Activated CD4-positive, CD25-positive, alpha-beta regulatory T cell treated with anti-CD3 and anti-CD28 coated beads, Interleukin-2, amount 50 U/mL, for 24 hours (primary cell): ENCODE measurements at regions not wholly inside any gene's neighbourhood (a gene's known extent, or its start where the extent isn't known, plus 50 kb on each side); places are given as distances from the start of the nearest gene placed in this dataset.
A peak's percentile ranks its signal among the peaks of the same experiment; 100 is the strongest.

ENCODE experiments used
- ATAC-seq, 2 donors: fragments of 150-1000 bp; cut with Tn5 transposase; one replicate each; pipeline ENCODE4 v1.10.0; 2021; ENCODE audit warnings: mild to moderate bottlenecking in 1 of 2, moderate library complexity in 1 of 2

GRCh38 chr4:13942977-13943376, 315.5 kb upstream of the BOD1L1 start:
- ATAC-seq = no peak

- ATAC-seq = no peak
Observed at GRCh38 chr4:13944095-13944511, 316.6 kb upstream of the BOD1L1 start.

- ATAC-seq = no peak
Observed at GRCh38 chr4:13947921-13948320, 320.4 kb upstream of the BOD1L1 start.

GRCh38 chr4:13950491-13950890, 323.0 kb upstream of the BOD1L1 start:
- no peak for ATAC-seq

GRCh38 chr4:13953083-13953482, 325.6 kb upstream of the BOD1L1 start:
- no peak for ATAC-seq

GRCh38 chr4:13955551-13955950, 328.0 kb upstream of the BOD1L1 start:
- ATAC-seq = no peak

- no peak for ATAC-seq
Observed at GRCh38 chr4:13956947-13957346, 329.4 kb upstream of the BOD1L1 start.

- no peak for ATAC-seq
Observed at GRCh38 chr4:13957871-13958270, 330.3 kb upstream of the BOD1L1 start.

GRCh38 chr4:13963601-13964000, 336.1 kb upstream of the BOD1L1 start:
- ATAC-seq = no peak

- no peak for ATAC-seq
Observed at GRCh38 chr4:13966231-13967195, 339.0 kb upstream of the BOD1L1 start.

GRCh38 chr4:13968723-13969122, 341.2 kb upstream of the BOD1L1 start:
- no peak for ATAC-seq

- no peak for ATAC-seq
Observed at GRCh38 chr4:13970349-13970748, 342.8 kb upstream of the BOD1L1 start.

- ATAC-seq = no peak
Observed at GRCh38 chr4:13977746-13978145, 350.2 kb upstream of the BOD1L1 start.

- ATAC-seq = peak in 1 of 2 donors; percentile 60
Observed at GRCh38 chr4:13980317-13981310, 353.1 kb upstream of the BOD1L1 start.

GRCh38 chr4:13981499-13981898, 354.0 kb upstream of the BOD1L1 start:
- no peak for ATAC-seq

- no peak for ATAC-seq
Observed at GRCh38 chr4:13982010-13982409, 354.5 kb upstream of the BOD1L1 start.

- ATAC-seq = no peak
Observed at GRCh38 chr4:13983189-13983790, 355.8 kb upstream of the BOD1L1 start.

- no peak for ATAC-seq
Observed at GRCh38 chr4:13984991-13985800, 357.7 kb upstream of the BOD1L1 start.

GRCh38 chr4:13985837-13986236, 358.3 kb upstream of the BOD1L1 start:
- ATAC-seq = no peak

- ATAC-seq = no peak
Observed at GRCh38 chr4:13986548-13986947, 359.0 kb upstream of the BOD1L1 start.

- ATAC-seq = no peak
Observed at GRCh38 chr4:13988353-13989305, 361.1 kb upstream of the BOD1L1 start.
